Natural killer cell (primary cell): ENCODE measurements at regions not wholly inside any gene's neighbourhood (a gene's known extent, or its start where the extent isn't known, plus 50 kb on each side); places are given as distances from the start of the nearest gene placed in this dataset.
A peak's percentile ranks its signal among the peaks of the same experiment; 100 is the strongest.

Experiments used
- ATAC-seq, 3 donors: fragments of 150-1000 bp in 2 of 3; fragments of 200-7000 bp in 1 of 3; cut with Tn5 transposase; 1 replicate in 1 of 3; 2 replicates in 2 of 3; pipeline ENCODE4 v1.10.0; 2021; ENCODE audit warnings: mild to moderate bottlenecking in 2 of 3, moderate library complexity in 2 of 3
- DNase-seq, 2 donors: peaks; one replicate each; pipeline versions ENCODE4 v3.0.0 to v3.0.0-alpha.2; 2013 to 2021; ENCODE audit warnings: mixed read lengths in 1 of 2
- H3K27ac ChIP-seq: one replicate; pipeline ENCODE4 v1.5.1; 2013; ENCODE audit warnings: mild to moderate bottlenecking, low read length
- H3K27me3 ChIP-seq: one replicate; pipeline ENCODE4 v1.6.1; 2013; ENCODE audit warnings: low read length; ENCODE audit not compliant: control insufficient read depth, insufficient read depth
- H3K36me3 ChIP-seq: one replicate; pipeline ENCODE4 v1.6.1; 2013; ENCODE audit warnings: low read length; ENCODE audit not compliant: control insufficient read depth, insufficient read depth
- H3K4me1 ChIP-seq: one replicate; pipeline ENCODE4 v1.6.1; 2013; ENCODE audit warnings: low read length; ENCODE audit not compliant: control insufficient read depth, insufficient read depth
- H3K4me3 ChIP-seq: one replicate; pipeline ENCODE4 v1.5.1; 2013; ENCODE audit warnings: low read length
- H3K9me3 ChIP-seq: one replicate; pipeline ENCODE4 v1.6.1; 2013; ENCODE audit warnings: low read length; ENCODE audit not compliant: control insufficient read depth, insufficient read depth
- H3K27ac Mint-ChIP-seq, 2 donors: one replicate each; pipeline ENCODE4 v1.8.0; 2022; ENCODE audit warnings: mild to moderate bottlenecking in 2 of 2, mixed read lengths in 2 of 2, moderate library complexity in 1 of 2
- H3K27me3 Mint-ChIP-seq, 2 donors: one replicate each; pipeline ENCODE4 v1.8.0; 2022; ENCODE audit warnings: low read depth in 2 of 2, mixed read lengths in 2 of 2
- H3K36me3 Mint-ChIP-seq: one replicate; pipeline ENCODE4 v1.8.0; 2022; ENCODE audit warnings: mixed read lengths
- H3K4me1 Mint-ChIP-seq, 2 donors: one replicate each; pipeline ENCODE4 v1.8.0; 2022; ENCODE audit warnings: mixed read lengths in 2 of 2
- H3K4me3 Mint-ChIP-seq: one replicate; pipeline ENCODE4 v1.8.0; 2022; ENCODE audit warnings: mild to moderate bottlenecking, moderate library complexity, mixed read lengths
- H3K9me3 Mint-ChIP-seq, 2 donors: one replicate each; pipeline ENCODE4 v1.8.0; 2022; ENCODE audit warnings: mixed read lengths in 2 of 2
- CTCF ChIP-seq: fragments of 200-600 bp; IDR thresholded peaks from one replicate; pipeline ENCODE4 v1.8.0; 2022; ENCODE audit warnings: antibody characterized with exemption
- WGBS: methylation state at CpG from one replicate; pipeline ENCODE4 v1.1.7; 2013; ENCODE audit warnings: missing lambda C conversion rate; ENCODE audit not compliant: insufficient coverage; 5-methylcytosine and 5-hydroxymethylcytosine counted together
- intact Hi-C: fragments of 100-400 bp; cut with micrococcal nuclease; formaldehyde crosslinking; loops from one replicate; pipeline ENCODE4 v1.14.2; 2022

GRCh38 chr10:6956562-6956961, 376.5 kb upstream of the PRKCQ start:
- intact Hi-C loops, result no loop called here
- Histone ChIP-seq H3K4me3 (no peak overlapping the region), H3K9me3 (no peaks in the 10 kb centered on the region), H3K4me1 (peaks cover 27% of the 10 kb centered on the region), H3K27ac (no peak overlapping the region), H3K27me3 (no peaks in the 10 kb centered on the region), H3K36me3 (no peaks in the 10 kb centered on the region)
- peaks cover 41 to 48% of the 10 kb centered on the region in 2 donors for H3K4me1 Mint-ChIP-seq
- ATAC-seq (no peak), DNase-seq (no peak)
- no peaks in the 10 kb centered on the region for H3K36me3 Mint-ChIP-seq
- TF ChIP-seq CTCF, result no peak
- H3K27me3 Mint-ChIP-seq, result peaks cover 0 to 4% of the 10 kb centered on the region in 2 donors
- H3K27ac Mint-ChIP-seq, result peak overlapping the region; percentile 33 to 35
- no peak overlapping the region for H3K4me3 Mint-ChIP-seq
- H3K9me3 Mint-ChIP-seq, result no peaks in the 10 kb centered on the region
- WGBS, result 98% methylated on average over 3 of the region's 3 CpGs

- 98% methylated on average over 6 of the region's 6 CpGs for WGBS
- Histone ChIP-seq H3K4me3 (no peak overlapping the region), H3K4me1 (peaks cover 26% of the 10 kb centered on the region), H3K27ac (no peak overlapping the region), H3K36me3 (no peaks in the 10 kb centered on the region), H3K27me3 (no peaks in the 10 kb centered on the region), H3K9me3 (no peaks in the 10 kb centered on the region)
- H3K9me3 Mint-ChIP-seq, result no peaks in the 10 kb centered on the region
- H3K4me1 Mint-ChIP-seq, result peaks cover 39 to 40% of the 10 kb centered on the region in 2 donors
- H3K36me3 Mint-ChIP-seq, result no peaks in the 10 kb centered on the region
- intact Hi-C loops, result no loop called here
- no peak for ATAC-seq
- H3K4me3 Mint-ChIP-seq, result no peak overlapping the region
- H3K27me3 Mint-ChIP-seq, result no peaks in the 10 kb centered on the region
- TF ChIP-seq CTCF, result no peak
- DNase-seq, result no peak
- peak overlapping the region in 1 of 2 donors; percentile 8 for H3K27ac Mint-ChIP-seq
Measured at GRCh38 chr10:6953271-6953801, 373.3 kb upstream of the PRKCQ start.

- peaks cover 27 to 36% of the 10 kb centered on the region in 2 donors for H3K4me1 Mint-ChIP-seq
Measured at GRCh38 chr10:6951732-6952131, 371.7 kb upstream of the PRKCQ start.

More at GRCh38 chr10:6951732-6952131, 371.7 kb upstream of the PRKCQ start:
- ATAC-seq (no peak), DNase-seq (no peak)
- Histone ChIP-seq H3K36me3 (no peaks in the 10 kb centered on the region), H3K4me3 (no peak overlapping the region), H3K9me3 (no peaks in the 10 kb centered on the region), H3K27ac (no peak overlapping the region), H3K4me1 (peaks cover 10% of the 10 kb centered on the region), H3K27me3 (no peaks in the 10 kb centered on the region)
- no peak overlapping the region for H3K4me3 Mint-ChIP-seq
- 100% methylated on average over 3 of the region's 4 CpGs for WGBS
- H3K9me3 Mint-ChIP-seq, result no peaks in the 10 kb centered on the region
- no peaks in the 10 kb centered on the region for H3K36me3 Mint-ChIP-seq
- intact Hi-C loops, result no loop called here
- H3K27ac Mint-ChIP-seq, result no peak overlapping the region
- H3K27me3 Mint-ChIP-seq, result no peaks in the 10 kb centered on the region
- TF ChIP-seq CTCF, result no peak
